Keratinocyte (primary cell): ENCODE measurements at regions not wholly inside any gene's neighbourhood (a gene's known extent, or its start where the extent isn't known, plus 50 kb on each side); places are given as distances from the start of the nearest gene placed in this dataset.

Source experiments
- DNase-seq: peaks from one replicate; pipeline ENCODE4 v3.0.0-alpha.2; 2011; ENCODE audit warnings: low read depth, missing footprints, low spot score
- FAIRE-seq: peaks from 2 replicates; lab custom pipeline; 2011; peaks lifted over from hg19 to GRCh38; lab: Jason Lieb, UNC
- H2AFZ ChIP-seq: 2 replicates; pipeline ENCODE4 v1.6.0; 2012; ENCODE audit warnings: low read length, control low read depth, inconsistent platforms; ENCODE audit not compliant: control insufficient read depth
- H3K27ac ChIP-seq: 2 replicates; pipeline ENCODE4 v1.5.1; 2011; ENCODE audit warnings: low read length; ENCODE audit not compliant: control insufficient read depth, insufficient read depth
- H3K27me3 ChIP-seq: 3 replicates; pipeline ENCODE4 v1.6.0; 2011; ENCODE audit warnings: low read length; ENCODE audit not compliant: control insufficient read depth, insufficient read depth; ENCODE audit errors: extremely low read depth
- H3K36me3 ChIP-seq, 2 experiments: 2 replicates in 1 of 2; 3 replicates in 1 of 2; pipeline ENCODE4 v1.5.1; 2011; ENCODE audit warnings: low read length in 2 of 2, mild to moderate bottlenecking in 1 of 2; ENCODE audit not compliant: control insufficient read depth in 2 of 2, insufficient read depth in 2 of 2; ENCODE audit errors: extremely low read depth in 1 of 2
- H3K4me1 ChIP-seq: 3 replicates; pipeline ENCODE4 v1.5.1; 2011; ENCODE audit warnings: low read length; ENCODE audit not compliant: control insufficient read depth, insufficient read depth; ENCODE audit errors: extremely low read depth
- H3K4me2 ChIP-seq: 3 replicates; pipeline ENCODE4 v1.6.0; 2011; ENCODE audit warnings: low read depth, low read length; ENCODE audit not compliant: control insufficient read depth, insufficient read depth; ENCODE audit errors: extremely low read depth
- H3K4me3 ChIP-seq, 3 experiments: fragments of 200-600 bp in 1 of 3; sonication (generic) in 1 of 3; 2 replicates in 2 of 3; 3 replicates in 1 of 3; pipeline ENCODE4 v1.5.1; 2011 to 2016; ENCODE audit warnings: low read length in 3 of 3, mild to moderate bottlenecking in 3 of 3, control low read depth in 2 of 3, inconsistent platforms in 1 of 3, low read depth in 1 of 3, mixed read lengths in 1 of 3, mixed run types in 1 of 3, moderate library complexity in 1 of 3; ENCODE audit not compliant: control insufficient read depth in 2 of 3, insufficient read depth in 2 of 3; ENCODE audit errors: extremely low read depth in 1 of 3
- H3K79me2 ChIP-seq: 2 replicates; pipeline ENCODE4 v1.6.0; 2012; ENCODE audit warnings: low read length; ENCODE audit not compliant: control insufficient read depth, insufficient read depth
- H3K9ac ChIP-seq: 3 replicates; pipeline ENCODE4 v1.6.0; 2011; ENCODE audit warnings: low read length; ENCODE audit not compliant: control insufficient read depth, insufficient read depth; ENCODE audit errors: extremely low read depth
- H3K9me1 ChIP-seq: 3 replicates; pipeline ENCODE4 v1.6.0; 2011; ENCODE audit warnings: low read length; ENCODE audit not compliant: control insufficient read depth, insufficient read depth; ENCODE audit errors: extremely low read depth
- H3K9me3 ChIP-seq: 2 replicates; pipeline ENCODE4 v1.5.1; 2012; ENCODE audit warnings: low read depth, low read length; ENCODE audit not compliant: control insufficient read depth
- H4K20me1 ChIP-seq: 3 replicates; pipeline ENCODE4 v1.6.0; 2011; ENCODE audit warnings: low read length; ENCODE audit not compliant: control insufficient read depth, insufficient read depth; ENCODE audit errors: extremely low read depth
- EZH2 ChIP-seq: IDR thresholded peaks from one replicate; pipeline ENCODE4 v1.6.1; 2012; ENCODE audit warnings: inconsistent platforms, mild to moderate bottlenecking, low read length, moderate library complexity
- dilution Hi-C: fragments of 300-500 bp; cut with MboI; formaldehyde crosslinking; loops from one replicate; pipeline ENCODE4 v1.7.0; 2020; ENCODE audit warnings: low sequenced_read_pairs; ENCODE audit not compliant: extremely low pct_ligation_motif_present
- TF ChIP-seq, protein P1 (sequence below), 3 experiments: IDR thresholded peaks in 1 of 3; conservative IDR thresholded peaks in 1 of 3; optimal IDR thresholded peaks in 1 of 3; 2 replicates in 2 of 3; 3 replicates in 1 of 3; pipeline versions ENCODE3 to v1.5.1; 2011; ENCODE audit warnings: low read length in 3 of 3, mild to moderate bottlenecking in 3 of 3, moderate library complexity in 2 of 3, control low read depth in 1 of 3, inconsistent platforms in 1 of 3; ENCODE audit not compliant: insufficient read depth in 2 of 3; ENCODE audit errors: extremely low read depth in 1 of 3

DNA sequence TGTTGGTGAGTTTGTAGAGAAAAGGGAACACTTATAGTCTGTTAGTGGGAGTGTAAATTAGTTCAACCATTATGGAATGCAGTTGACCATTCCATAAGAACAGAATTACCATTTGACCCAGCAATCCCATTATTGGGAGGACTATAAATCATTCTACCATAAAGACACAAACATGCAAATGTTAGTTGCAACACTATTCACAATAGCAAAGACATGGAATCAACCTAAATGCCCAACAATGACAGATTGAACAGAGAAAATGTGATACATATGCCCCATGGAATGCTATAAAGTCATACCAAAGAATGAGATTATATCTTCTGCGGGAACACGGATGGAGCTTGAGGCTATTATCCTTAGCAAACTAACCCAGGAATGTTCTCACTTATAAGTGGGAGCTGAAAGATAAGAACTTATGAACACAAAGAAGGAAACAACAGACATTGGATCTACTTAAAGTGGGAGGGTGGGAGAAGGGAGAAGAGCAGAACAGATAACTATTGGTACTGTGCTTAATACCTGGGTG is 1819.2 kb upstream of the ADGRL3 start:
- Histone ChIP-seq H3K9me3 (no peaks in the 10 kb centered on the region), H4K20me1 (no peaks in the 10 kb centered on the region), H3K27ac (no peak overlapping the region), H2AFZ (no peak overlapping the region), H3K9me1 (no peaks in the 10 kb centered on the region), H3K36me3 (no peaks in the 10 kb centered on the region), H3K9ac (no peak overlapping the region), H3K79me2 (no peaks in the 10 kb centered on the region), H3K4me3 (no peak overlapping the region), H3K4me1 (no peaks in the 10 kb centered on the region), H3K27me3 (no peaks in the 10 kb centered on the region), H3K4me2 (no peak overlapping the region)
- dilution Hi-C loops, result no loop called here
- FAIRE-seq (no peak), DNase-seq (no peak)
- no peak for TF ChIP-seq EZH2
- TF ChIP-seq, protein P1, sequence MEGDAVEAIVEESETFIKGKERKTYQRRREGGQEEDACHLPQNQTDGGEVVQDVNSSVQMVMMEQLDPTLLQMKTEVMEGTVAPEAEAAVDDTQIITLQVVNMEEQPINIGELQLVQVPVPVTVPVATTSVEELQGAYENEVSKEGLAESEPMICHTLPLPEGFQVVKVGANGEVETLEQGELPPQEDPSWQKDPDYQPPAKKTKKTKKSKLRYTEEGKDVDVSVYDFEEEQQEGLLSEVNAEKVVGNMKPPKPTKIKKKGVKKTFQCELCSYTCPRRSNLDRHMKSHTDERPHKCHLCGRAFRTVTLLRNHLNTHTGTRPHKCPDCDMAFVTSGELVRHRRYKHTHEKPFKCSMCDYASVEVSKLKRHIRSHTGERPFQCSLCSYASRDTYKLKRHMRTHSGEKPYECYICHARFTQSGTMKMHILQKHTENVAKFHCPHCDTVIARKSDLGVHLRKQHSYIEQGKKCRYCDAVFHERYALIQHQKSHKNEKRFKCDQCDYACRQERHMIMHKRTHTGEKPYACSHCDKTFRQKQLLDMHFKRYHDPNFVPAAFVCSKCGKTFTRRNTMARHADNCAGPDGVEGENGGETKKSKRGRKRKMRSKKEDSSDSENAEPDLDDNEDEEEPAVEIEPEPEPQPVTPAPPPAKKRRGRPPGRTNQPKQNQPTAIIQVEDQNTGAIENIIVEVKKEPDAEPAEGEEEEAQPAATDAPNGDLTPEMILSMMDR (optimal IDR thresholded peaks at IDR 0.05 in 1 of 3, IDR thresholded peaks at IDR 0.05 in 1 of 3, conservative IDR thresholded peaks at IDR 0.05 in 1 of 3; ENCODE audit: extremely low read depth in 1 of 3, insufficient read depth in 2 of 3, low read length in 3 of 3), result no peak

DNA sequence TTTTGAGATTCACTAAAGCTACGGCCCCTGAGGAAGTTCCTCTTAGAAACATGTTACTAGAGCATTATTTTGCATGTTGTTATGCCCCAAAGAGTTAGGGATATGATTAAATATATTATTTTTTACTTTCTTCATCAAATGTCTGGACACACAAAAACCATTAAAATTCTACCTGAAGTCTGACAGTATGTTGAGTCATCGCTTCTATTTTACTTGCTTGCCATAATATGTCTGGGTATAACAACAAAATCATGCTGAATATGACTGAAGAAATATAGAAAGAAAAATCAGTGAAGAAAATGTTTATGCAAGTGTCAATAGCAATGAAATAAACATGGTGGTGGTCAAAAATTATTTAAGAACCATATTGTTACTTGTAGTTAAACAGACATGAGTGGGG is 1818.5 kb upstream of the ADGRL3 start:
- no peak for FAIRE-seq
- no peak for DNase-seq
- H3K9me3 ChIP-seq, result no peaks in the 10 kb centered on the region
- H3K9ac ChIP-seq, result no peak overlapping the region
- H3K4me3 ChIP-seq, result no peak overlapping the region
- no peaks in the 10 kb centered on the region for H3K79me2 ChIP-seq
- H3K36me3 ChIP-seq, result no peaks in the 10 kb centered on the region
- no peak overlapping the region for H3K4me2 ChIP-seq
- H3K4me1 ChIP-seq, result no peaks in the 10 kb centered on the region
- no peak overlapping the region for H2AFZ ChIP-seq
- H3K9me1 ChIP-seq, result no peaks in the 10 kb centered on the region
- no peak overlapping the region for H3K27ac ChIP-seq
- dilution Hi-C loops, result no loop called here
- H4K20me1 ChIP-seq, result no peaks in the 10 kb centered on the region
- H3K27me3 ChIP-seq, result no peaks in the 10 kb centered on the region
- TF ChIP-seq, protein P1 (optimal IDR thresholded peaks at IDR 0.05 in 1 of 3, IDR thresholded peaks at IDR 0.05 in 1 of 3, conservative IDR thresholded peaks at IDR 0.05 in 1 of 3; ENCODE audit: extremely low read depth in 1 of 3, insufficient read depth in 2 of 3, low read length in 3 of 3), result no peak
- TF ChIP-seq EZH2, result no peak
